Islet precursor cell (in vitro differentiated cells): ENCODE measurements at regions not wholly inside any gene's neighbourhood (a gene's known extent, or its start where the extent isn't known, plus 50 kb on each side); places are given as distances from the start of the nearest gene placed in this dataset.
A peak's percentile ranks its signal among the peaks of the same experiment; 100 is the strongest.

Source experiments
- DNase-seq: peaks from one replicate; pipeline ENCODE4 v3.0.0-alpha.2; 2018

DNA sequence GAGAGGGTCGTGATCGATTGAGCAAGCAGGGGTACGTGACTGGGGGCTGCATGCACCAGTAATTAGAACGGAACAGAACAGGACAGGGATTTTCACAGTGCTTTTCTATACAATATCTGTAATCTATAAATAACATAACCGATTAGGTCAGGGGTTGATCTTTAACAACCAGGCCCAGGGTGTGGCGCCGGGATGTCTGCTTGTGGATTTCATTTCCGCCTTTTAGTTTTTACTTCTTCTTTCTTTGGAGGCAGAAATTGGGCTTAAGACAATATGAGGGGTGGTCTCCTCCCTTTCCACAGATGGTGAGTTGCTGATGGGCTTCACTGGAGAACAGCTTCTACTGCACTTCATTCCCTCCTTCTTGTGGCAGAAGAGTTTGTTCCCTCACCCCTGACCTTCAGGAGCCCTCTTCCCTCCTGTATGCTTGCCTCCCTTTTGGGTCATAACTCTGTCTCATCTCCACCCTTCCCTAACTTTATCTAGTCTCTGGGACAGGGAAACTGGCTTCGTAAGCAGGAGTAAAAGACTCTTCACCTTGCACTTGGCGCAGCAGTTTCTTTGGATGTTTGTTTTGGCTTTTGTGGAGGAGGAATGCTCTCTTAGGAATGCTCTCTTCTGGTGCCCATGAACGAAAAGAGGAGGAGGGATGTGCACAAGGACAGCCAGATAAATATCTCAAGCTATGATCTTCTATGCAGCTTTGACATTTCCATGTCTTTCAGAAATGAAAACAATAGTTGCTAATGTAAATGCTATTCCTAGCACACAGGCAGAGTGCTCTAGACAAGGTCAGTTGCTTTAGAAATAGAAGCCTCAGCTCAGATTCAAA, 139.8 kb upstream of the RPS23 start:
- DNase-seq: no peak

DNA sequence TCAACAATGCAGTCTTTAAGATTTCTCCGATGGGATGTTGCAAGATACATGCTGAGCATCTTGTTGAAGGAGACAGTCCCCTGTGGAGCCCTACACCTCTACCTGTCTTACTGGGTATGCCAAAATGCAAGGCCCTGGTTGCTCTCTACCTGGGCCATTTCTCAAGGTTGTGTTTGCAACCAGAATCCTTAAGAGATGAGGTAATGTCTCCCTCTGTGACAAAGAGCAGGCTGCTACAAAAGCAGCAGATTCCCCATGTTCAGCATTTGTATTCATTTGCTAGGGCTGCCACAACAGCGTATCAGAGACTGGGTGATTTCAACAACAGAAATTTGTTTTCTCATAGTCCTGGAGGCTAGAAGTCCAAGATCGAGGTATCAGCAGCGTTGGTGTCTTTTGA, 138.4 kb upstream of the RPS23 start:
- no peak for DNase-seq

DNA sequence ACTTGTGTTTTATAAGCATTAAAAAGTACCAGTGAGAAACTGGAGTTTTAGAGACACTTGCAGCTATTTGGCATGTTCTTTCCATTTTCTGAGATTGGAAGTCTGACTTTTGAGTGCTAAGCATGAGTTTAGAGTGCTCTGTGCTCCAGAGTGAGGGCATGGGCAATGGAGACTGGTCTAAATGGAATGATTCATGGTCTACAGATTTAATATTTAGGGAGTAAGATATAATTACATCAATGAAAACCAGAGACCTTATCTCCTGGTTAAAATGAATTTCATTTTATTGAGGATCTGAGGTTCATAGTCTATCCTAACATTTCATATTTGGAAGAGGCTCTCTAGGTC, 135.9 kb upstream of the RPS23 start:
- DNase-seq: no peak

DNA sequence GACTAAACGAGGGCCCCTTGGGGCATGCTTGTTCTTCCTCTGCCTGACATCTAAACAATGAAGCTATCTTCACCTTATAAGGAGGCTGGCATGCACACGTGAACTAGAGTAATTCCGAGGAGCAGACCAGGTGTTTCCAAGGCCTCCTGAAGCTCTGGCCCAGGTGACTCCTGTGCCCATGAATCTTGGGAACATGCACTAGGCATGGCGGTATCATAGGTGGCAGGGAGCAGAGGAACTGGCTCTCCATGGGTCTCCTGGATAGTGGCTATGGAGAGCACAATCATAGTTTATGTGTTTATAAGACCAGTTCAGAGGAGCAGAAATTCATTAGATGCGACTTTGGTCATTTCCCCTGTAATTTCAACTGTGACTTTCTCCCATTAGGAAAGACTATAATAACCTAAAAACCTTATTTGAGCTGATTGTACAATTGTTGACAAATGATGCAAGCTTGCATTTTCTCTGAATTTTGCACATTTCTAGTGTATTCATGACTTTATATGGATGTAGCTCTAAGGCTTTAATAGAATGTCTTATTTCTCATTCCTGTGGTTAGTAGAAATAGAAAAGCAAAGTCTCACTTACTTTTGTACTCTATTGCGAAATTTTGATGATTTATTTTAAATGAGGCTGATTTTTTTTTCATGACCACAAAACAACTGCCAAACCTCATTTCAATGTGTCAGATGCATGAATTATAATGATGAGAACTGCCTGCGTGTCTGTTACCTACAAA, 135.3 kb upstream of the RPS23 start:
- DNase-seq: no peak

DNA sequence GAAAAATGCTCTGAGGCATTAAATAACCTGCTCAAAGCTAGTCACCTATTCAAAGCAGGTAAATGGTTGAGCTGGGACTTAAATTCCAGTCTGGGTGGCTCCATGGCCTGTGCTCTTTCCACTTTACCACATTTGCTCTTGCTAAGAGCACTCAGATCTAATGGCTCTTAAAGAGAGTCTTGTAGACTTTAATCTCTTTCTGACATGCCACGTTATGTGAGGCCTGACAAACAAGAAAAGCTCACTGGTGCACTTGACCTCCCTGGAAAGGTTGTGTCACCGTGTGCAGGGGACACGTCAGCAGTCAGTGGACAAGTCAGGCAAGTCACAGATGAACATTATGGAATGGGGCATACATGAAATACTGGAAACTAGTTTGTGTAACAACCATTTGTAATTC, 129.9 kb upstream of the RPS23 start:
- no peak for DNase-seq

DNA sequence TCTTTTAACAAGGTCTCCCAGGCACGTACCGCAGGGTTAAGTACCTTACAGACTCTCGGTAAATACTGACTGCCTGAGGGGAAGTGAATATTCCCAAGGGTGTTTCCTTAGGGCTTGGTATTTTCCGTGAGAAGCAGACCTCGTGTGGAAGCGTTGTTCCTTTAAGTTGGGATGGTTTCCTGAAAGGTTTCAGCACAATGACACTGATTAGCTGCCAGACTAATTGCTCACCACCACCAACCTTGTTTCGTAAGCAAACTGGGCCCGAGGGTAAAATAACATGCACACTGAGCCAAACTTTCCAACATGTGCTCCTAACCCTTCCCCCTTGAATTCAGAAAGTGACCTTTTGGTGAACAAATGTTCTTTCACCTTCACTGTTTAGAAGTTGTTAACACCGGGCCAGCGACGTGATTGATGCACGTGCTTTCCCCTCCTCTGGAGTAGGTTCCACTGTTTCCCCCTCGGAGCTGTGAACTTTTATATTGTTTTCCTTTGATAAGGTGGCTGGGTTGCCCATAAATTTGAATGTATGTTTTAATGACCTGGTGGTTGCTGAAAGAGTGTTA, 128.1 kb upstream of the RPS23 start:
- DNase-seq: no peak

DNA sequence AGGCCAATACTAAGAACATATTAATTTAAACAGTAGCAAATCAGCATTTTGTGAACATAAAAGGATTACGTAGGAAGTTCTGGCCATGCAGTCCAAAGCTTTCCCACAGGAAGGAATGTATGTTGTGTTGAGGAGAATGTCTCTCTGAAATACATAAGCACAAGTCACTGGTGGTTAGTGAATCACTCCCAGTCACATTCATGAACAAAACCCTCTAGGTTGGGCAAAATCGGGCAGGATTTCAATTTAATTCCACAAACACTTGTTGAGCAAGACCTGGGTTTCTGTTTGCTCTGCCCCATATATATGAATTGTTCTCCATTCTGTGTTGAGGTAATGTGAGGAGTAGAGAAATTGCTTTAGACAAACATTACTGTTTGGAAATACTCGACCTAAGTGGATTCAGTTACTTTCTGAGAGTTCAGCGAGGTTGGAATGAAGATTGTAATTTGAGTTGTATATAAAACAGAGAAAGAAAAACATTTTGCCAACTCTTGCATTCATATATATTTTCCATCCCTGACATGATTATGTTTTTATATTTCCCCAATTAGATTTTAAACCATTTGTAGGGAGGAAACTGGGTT, 127.6 kb upstream of the RPS23 start:
- DNase-seq: no peak

DNA sequence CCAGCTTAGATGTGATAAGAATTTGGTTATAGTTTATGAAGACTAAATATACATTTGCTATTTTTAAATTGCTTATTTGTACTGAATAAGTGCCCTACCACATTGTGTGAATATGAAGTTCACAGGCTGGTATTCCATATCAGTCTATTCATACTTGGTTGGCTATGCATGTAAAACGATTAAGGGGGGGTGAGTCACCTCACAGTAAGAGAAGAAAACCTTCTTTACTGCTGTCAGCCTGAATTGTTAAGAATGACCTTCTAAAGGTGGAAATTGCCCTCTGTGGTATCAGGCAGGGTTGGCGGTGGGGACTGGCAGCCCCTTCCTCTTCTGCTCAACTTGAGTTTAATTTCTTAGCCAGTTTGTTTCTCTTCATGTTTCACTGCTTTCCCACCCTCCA, 127.0 kb upstream of the RPS23 start:
- no peak for DNase-seq

DNA sequence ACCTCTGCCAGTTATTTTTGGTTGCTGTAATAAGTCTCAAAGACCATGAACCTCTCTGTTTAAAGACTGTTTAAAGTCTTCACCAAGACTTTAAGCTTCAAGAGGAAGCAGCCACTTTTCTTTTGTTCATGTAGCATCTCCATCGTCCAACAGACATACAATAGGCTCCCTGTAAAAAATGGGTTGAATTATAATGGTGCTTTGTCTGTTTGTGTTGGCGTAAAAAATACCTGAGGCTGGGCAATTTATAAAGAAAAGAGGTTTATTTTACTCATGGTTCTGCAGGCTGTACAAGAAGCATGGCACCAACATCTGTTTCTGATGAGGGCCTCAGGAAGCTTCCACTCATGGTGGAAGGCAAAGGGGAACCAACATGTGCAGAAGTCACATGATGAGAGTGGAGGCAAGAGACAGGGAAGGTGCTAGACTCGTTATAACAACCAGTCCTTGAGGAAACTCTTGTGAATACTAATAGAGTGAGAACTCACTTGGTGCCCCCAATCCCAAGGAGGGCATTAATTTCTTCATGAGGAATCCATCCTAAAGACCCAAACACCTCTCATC, 126.3 kb upstream of the RPS23 start:
- DNase-seq: no peak

DNA sequence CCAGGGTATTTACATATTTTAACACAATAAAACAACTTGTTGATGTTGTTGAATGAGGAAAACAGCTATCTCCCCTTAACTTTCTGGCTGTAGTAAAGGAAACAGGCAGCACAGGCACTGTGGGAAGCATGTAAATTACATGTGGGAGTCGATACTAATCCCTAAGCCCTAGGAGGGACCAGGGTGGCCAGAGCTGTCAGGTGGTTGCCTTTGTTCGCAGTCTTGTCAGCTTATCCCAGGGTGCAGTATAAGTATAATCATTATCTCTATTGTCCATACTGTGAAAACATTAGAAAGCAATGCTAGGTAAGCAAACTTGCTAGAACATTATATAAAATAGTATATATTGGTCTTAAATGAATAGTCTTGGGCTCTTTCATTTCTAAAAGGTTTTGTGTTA, 125.6 kb upstream of the RPS23 start:
- no peak for DNase-seq

DNA sequence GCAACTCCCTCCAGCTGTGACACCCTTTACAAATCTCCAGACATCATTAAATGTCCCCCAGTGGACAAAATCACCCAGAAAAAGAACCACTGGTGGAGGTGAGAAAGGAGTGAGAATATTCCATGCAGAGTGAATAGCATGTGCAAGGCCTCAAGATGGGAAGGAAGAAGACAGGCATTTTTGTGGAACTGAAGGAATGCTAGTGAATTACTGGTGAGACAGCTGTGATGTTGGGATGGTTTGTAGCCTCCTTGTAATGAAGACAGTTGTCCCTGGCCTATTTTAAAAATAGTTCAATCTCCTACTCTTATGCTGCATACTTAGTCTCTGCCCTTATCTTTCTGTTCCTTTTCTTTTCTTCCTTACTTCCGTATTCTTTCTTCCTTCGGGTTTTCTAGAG, 124.9 kb upstream of the RPS23 start:
- no peak for DNase-seq

DNA sequence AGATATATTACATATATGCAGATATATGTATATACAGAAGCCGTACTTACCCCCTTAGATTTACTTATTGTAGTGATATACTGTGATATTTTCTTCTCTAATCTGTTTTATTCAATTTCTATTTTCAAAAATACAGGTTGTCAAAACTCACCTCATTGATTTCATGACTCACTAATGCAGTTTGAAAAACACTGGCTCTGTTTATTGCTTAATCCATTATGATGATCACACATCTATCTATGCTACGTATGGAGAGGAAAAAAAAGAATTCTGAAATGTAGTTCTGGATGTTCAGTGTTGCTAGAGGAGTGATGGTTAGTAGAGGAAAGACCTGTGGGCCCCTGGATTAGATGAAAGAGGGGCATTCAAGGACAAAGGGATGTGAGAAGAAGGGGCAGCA, 121.0 kb upstream of the RPS23 start:
- DNase-seq: no peak

DNA sequence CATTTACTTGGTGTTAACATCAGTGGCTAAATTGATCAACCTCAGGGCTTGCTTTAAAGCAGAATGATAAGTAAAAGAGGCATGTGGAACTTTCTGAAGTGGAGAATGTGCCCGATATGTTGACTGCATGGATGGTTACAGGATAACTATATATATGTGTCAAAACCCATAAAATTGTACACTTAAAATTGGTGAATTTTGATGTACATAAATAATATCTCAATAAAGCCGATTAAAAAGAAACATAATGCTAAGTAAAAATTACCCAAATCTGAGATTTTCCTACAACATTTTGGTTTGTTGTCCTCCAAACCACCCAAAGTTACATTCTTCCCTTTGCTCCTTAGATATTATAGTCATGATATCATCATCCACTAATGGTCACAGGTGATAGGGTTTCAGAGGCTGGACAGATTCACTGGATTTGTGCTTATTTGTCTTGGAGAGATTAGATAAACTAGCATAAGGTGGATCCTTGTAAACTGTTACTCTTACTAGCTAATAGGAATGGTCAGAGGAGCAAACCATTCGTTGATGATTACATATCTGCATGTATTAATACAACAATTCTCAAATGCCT, 119.7 kb upstream of the RPS23 start:
- DNase-seq: no peak

DNA sequence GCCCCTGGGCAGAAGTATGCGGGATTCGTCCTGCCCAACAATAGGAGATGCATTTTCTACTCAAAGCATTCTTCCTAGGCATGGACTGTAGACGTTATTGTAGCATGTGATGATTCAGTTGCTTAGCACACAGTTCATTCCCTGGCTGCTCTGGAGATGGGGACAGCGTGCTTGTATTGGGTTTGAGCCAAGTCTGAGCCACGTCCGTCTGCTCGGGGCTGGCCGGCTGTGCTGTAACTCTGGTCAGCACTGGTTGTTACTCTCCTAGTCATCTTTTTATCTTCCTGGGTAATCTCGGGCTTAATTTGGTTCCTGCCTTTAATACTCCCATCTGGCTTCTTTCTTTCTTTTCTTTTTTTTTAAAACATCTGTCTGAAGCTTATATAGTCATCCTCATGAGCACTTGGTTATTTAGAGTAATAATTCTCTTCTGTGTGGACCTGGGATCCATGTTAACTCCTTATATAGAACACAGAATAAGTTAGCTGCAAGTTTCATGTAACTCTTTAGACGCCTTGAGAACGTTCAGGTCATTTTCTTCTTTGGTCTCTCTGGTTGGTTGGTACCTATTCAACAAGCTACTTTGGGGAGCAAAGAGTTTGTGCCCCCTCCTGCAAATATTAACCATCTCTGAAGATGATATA, 118.8 kb upstream of the RPS23 start:
- DNase-seq: peak; percentile 80

DNA sequence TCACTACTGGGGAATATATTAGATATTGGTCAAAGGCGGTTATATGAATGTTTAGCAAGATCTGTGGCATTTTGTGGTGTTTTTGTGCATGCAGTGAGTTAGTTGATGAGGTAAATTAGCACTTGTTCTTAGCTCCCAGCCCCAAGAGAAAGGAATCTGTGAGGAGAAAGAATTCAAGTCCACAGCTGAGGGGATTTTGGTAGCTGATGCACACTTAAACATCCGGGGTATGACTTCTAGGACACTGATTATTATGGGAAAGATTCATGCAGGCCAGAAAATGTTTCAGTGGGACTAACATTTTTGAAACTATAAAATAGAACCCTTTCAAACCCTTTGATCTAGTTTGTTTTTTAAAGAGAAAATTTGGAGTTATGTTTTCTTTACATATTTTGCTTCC, 118.2 kb upstream of the RPS23 start:
- DNase-seq: no peak

DNA sequence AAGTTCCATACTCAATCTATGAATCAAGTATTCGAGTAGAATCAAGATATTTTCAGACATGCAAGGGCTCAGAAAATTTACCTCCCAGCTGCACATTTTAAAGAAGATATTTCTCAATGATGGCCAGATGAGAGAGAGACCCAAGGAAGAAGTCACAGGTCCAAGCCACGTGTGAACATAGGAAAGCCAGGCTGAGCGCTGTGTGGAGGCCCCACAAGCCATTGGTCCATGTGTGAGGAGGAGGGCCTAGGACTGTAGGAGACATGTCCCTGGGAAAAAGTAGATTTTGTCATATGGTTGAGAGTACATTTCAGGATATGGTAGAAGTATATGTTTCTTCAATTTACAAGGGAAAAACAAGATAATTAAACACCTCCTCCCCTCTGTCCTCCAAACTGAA, 115.8 kb upstream of the RPS23 start:
- DNase-seq: no peak

DNA sequence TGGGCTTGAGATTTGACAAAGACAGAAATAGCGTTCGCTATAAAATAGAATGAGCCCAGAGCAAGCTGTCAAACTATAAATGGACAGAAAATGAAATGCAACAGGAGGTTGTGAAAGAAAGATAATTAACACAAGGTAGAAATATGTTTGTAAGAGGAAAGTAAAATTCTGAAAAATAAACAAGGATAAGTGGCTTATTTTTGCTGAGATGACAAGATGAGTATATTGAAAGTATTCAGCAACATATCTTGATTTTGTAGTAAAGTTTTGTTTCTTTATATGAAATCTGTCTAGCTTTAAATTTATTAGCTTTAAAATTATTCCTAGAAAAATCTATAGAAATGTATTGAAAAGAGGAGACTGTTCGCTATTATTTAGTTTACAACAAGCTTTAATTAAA, 111.9 kb upstream of the RPS23 start:
- no peak for DNase-seq

DNA sequence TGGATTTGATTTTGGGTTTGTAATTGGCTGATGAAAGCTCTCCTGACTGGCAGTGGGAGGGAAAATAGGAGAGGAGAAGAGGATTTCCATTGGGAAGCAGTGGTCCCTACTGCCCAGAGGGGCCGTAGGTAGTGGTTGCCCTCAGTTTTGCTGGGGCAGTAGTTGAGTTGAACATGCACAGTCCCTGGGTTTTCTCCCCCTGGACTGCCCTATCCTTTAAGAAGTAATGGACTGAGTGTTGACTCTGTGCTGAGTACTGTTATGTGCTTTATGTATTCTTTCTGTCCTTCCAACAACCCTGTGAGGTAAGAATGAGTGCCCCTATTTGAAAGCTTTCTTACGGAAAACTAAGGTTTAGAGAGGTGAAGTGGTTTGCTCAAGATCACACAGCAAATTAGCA, 111.2 kb upstream of the RPS23 start:
- DNase-seq: no peak

DNA sequence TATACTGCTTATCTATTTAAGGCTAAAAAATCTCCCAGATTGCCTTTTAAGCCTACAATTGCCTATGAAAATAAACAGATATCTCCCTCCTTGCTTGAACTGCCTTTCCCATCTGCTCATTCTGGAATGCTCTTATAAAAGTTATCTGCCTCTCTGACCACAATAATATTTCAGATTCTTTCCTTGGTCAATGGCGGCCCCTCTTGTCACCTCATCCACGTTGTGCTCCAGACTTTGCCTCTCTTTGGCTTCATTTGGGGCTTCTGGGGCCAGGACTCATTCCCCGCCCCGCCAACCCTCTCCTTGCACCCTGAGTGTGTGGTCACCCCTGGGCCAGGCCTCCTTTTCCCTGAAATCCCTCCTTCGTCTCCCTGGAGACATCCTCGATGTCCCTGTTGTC, 110.0 kb upstream of the RPS23 start:
- no peak for DNase-seq

DNA sequence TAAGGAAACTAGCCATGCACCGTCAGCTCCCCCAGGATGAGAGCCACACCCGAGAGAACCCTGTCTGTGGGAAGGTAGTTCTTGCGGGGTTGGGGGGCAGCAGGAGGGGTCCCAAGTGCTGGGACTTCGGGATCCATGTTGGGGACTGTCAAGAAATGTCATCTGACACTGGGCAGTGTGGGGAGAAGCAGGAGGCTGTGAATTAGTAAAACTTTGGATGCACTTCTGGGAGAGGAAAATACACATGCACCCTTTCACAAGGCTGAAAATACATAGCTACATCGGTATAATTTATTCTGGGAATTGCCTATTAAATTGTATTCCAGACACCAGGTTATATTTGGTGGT, 109.6 kb upstream of the RPS23 start:
- no peak for DNase-seq

DNA sequence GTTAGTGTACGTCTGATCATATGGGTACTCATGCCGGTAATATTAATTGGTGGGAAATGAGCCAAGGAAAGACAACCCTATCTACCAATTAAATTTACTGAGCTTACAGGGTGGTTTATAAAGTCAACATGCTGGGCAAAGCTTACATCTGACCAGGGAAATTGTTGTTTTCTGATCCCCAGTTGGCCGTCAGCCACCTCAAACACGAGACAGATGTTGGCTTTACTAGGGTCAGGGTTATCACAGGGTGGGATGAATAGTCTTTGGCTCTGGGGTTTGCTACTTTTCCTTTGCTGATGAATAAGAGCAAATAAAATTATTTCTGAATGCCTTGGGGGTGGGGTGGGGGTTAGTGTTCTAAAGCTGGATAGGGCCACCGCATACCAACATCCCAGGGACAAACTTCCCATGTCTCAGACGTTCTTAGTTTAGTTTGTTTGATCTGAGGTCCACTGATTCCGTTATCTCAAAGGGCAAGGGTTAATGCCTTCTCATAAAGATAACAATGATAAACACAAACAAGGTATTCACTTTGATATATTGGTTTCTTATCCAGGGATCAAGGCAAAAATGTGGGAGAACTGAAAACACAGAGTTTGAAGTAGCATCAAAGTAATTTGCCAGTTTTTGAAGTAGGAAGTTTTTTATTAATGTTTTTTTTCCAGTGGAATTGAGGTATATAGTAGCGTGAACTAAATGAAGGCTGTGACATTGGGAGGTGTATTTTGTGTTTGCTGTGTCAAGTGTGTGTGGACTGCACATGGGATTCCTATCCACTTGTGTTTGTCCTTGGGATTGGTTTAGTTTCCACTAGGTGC, 109.1 kb upstream of the RPS23 start:
- DNase-seq: no peak

DNA sequence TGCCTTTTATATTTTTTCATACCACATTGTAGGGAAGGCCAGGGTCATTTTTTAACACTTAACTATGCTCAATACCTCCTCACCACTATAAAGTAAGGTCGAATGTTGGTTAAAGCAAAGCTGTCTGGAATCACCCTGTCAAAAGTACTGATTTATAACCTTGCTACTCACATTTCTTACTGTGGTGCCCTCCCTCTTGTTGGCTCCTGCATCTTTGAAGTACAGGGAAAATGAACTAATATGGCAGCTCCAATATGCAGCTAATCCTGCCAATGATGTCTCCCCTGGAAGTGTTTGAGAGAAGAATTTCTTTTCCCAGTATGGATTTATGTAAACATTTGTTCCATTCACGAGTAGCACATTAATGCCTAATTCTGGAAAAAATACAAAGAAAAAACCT, 108.4 kb upstream of the RPS23 start:
- DNase-seq: no peak
